IPS DF 6.9 (cell line): ENCODE measurements at regions not wholly inside any gene's neighbourhood (a gene's known extent, or its start where the extent isn't known, plus 50 kb on each side); places are given as distances from the start of the nearest gene placed in this dataset.

Experiments
- DNase-seq: peaks from one replicate; pipeline ENCODE4 v3.0.0-alpha.2; 2013; ENCODE audit warnings: low read depth, low spot score
- H3K27ac ChIP-seq: one replicate; pipeline ENCODE4 v1.5.1; 2013; ENCODE audit warnings: low read length, control low read depth
- H3K27me3 ChIP-seq: 2 replicates; pipeline ENCODE4 v1.6.1; 2013; ENCODE audit warnings: mild to moderate bottlenecking, low read length; ENCODE audit not compliant: control insufficient read depth, insufficient read depth
- H3K36me3 ChIP-seq: 2 replicates; pipeline ENCODE4 v1.6.1; 2013; ENCODE audit warnings: low read length; ENCODE audit not compliant: control insufficient read depth, insufficient read depth
- H3K4me1 ChIP-seq: 2 replicates; pipeline ENCODE4 v1.6.1; 2013; ENCODE audit warnings: low read length; ENCODE audit not compliant: control insufficient read depth, insufficient read depth
- H3K4me3 ChIP-seq: 2 replicates; pipeline ENCODE4 v1.5.1; 2013; ENCODE audit warnings: mild to moderate bottlenecking, low read length
- H3K9me3 ChIP-seq: 2 replicates; pipeline ENCODE4 v1.6.1; 2013; ENCODE audit warnings: low read length, inconsistent platforms; ENCODE audit not compliant: control insufficient read depth, insufficient read depth
- WGBS: extraction: QIAGEN DNeasy Blood & Tissue Kit; methylation state at CpG from one replicate; pipeline ENCODE4 v1.1.7; 2013; ENCODE audit warnings: mixed read lengths, missing lambda C conversion rate; ENCODE audit not compliant: insufficient read length, insufficient coverage; 5-methylcytosine and 5-hydroxymethylcytosine counted together

GRCh38 chr18:6605115-6605869 is 124.2 kb upstream of the ARHGAP28 start:
- no peak overlapping the region for H3K4me3 ChIP-seq
- H3K9me3 ChIP-seq: no peaks in the 10 kb centered on the region
- H3K27me3 ChIP-seq: no peaks in the 10 kb centered on the region
- no peaks in the 10 kb centered on the region for H3K4me1 ChIP-seq
- H3K27ac ChIP-seq: no peak overlapping the region
- DNase-seq: no peak
- no CpG with 5 or more reads among the region's 6 CpGs for WGBS
- no peaks in the 10 kb centered on the region for H3K36me3 ChIP-seq

- WGBS: no CpG with 5 or more reads among the region's 4 CpGs
- no peaks in the 10 kb centered on the region for H3K27me3 ChIP-seq
- H3K9me3 ChIP-seq: no peaks in the 10 kb centered on the region
- H3K4me3 ChIP-seq: no peak overlapping the region
- no peak for DNase-seq
- H3K4me1 ChIP-seq: no peaks in the 10 kb centered on the region
- no peak overlapping the region for H3K27ac ChIP-seq
- H3K36me3 ChIP-seq: no peaks in the 10 kb centered on the region
These were observed 123.0 kb upstream of the ARHGAP28 start for GRCh38 chr18:6606411-6607085.

- Histone ChIP-seq H3K27ac (no peak overlapping the region), H3K9me3 (no peaks in the 10 kb centered on the region), H3K4me1 (no peaks in the 10 kb centered on the region), H3K4me3 (no peak overlapping the region), H3K27me3 (no peaks in the 10 kb centered on the region), H3K36me3 (no peaks in the 10 kb centered on the region)
- DNase-seq: no peak
- WGBS: no CpG with 5 or more reads among the region's 6 CpGs
These were observed 122.2 kb upstream of the ARHGAP28 start for GRCh38 chr18:6607343-6607742.

- Histone ChIP-seq H3K36me3 (no peaks in the 10 kb centered on the region), H3K4me3 (no peak overlapping the region), H3K27me3 (no peaks in the 10 kb centered on the region), H3K9me3 (no peaks in the 10 kb centered on the region; the same call in 1 of the 2 replicates), H3K4me1 (no peaks in the 10 kb centered on the region), H3K27ac (no peak overlapping the region)
- no CpG with 5 or more reads among the region's 7 CpGs for WGBS
- DNase-seq: no peak
These were observed 119.8 kb upstream of the ARHGAP28 start for GRCh38 chr18:6609666-6610264.

GRCh38 chr18:6610466-6610865 is 119.0 kb upstream of the ARHGAP28 start:
- no peaks in the 10 kb centered on the region; the same call in 1 of the 2 replicates for H3K9me3 ChIP-seq
- H3K4me3 ChIP-seq: no peak overlapping the region
- no peaks in the 10 kb centered on the region for H3K4me1 ChIP-seq
- H3K36me3 ChIP-seq: no peaks in the 10 kb centered on the region
- no peak overlapping the region for H3K27ac ChIP-seq
- no CpG with 5 or more reads among the region's 3 CpGs for WGBS
- no peaks in the 10 kb centered on the region for H3K27me3 ChIP-seq
- no peak for DNase-seq

- DNase-seq: peak; percentile 33
- WGBS: no CpG with 5 or more reads among the region's 1 CpG
- Histone ChIP-seq H3K36me3 (no peaks in the 10 kb centered on the region), H3K27me3 (no peaks in the 10 kb centered on the region), H3K4me3 (no peak overlapping the region), H3K4me1 (no peaks in the 10 kb centered on the region), H3K9me3 (no peaks in the 10 kb centered on the region; the same call in 1 of the 2 replicates), H3K27ac (no peak overlapping the region)
These were observed 115.9 kb upstream of the ARHGAP28 start for GRCh38 chr18:6613581-6613980.

- Histone ChIP-seq H3K27me3 (no peaks in the 10 kb centered on the region), H3K36me3 (no peaks in the 10 kb centered on the region), H3K27ac (no peak overlapping the region), H3K4me1 (no peaks in the 10 kb centered on the region), H3K4me3 (no peak overlapping the region), H3K9me3 (no peaks in the 10 kb centered on the region; the same call in 1 of the 2 replicates)
- no peak for DNase-seq
- WGBS: no CpG with 5 or more reads among the region's 4 CpGs
These were observed 114.6 kb upstream of the ARHGAP28 start for GRCh38 chr18:6614952-6615351.

GRCh38 chr18:6616981-6617380 is 112.5 kb upstream of the ARHGAP28 start:
- WGBS: no CpG with 5 or more reads among the region's 4 CpGs
- DNase-seq: no peak

GRCh38 chr18:6621437-6621836 is 108.1 kb upstream of the ARHGAP28 start:
- no peaks in the 10 kb centered on the region for H3K9me3 ChIP-seq
- whole genome bisulfite sequencing: no CpG with 5 or more reads among the region's 4 CpGs
- H3K4me1 ChIP-seq: no peaks in the 10 kb centered on the region
- no peak for DNase-seq
- H3K27me3 ChIP-seq: no peaks in the 10 kb centered on the region
- H3K36me3 ChIP-seq: no peaks in the 10 kb centered on the region
- H3K4me3 ChIP-seq: no peak overlapping the region
- H3K27ac ChIP-seq: no peak overlapping the region

More at GRCh38 chr18:6616981-6617380, 112.5 kb upstream of the ARHGAP28 start:
- H3K9me3 ChIP-seq: no peaks in the 10 kb centered on the region; the same call in 1 of the 2 replicates
- no peak overlapping the region for H3K4me3 ChIP-seq
- H3K36me3 ChIP-seq: no peaks in the 10 kb centered on the region
- no peaks in the 10 kb centered on the region for H3K4me1 ChIP-seq
- no peaks in the 10 kb centered on the region for H3K27me3 ChIP-seq
- H3K27ac ChIP-seq: no peak overlapping the region

- no peak for DNase-seq
- no peaks in the 10 kb centered on the region for H3K4me1 ChIP-seq
These were observed 106.2 kb upstream of the ARHGAP28 start for GRCh38 chr18:6623278-6623677.

More at GRCh38 chr18:6623278-6623677, 106.2 kb upstream of the ARHGAP28 start:
- Histone ChIP-seq H3K27me3 (no peaks in the 10 kb centered on the region), H3K36me3 (no peaks in the 10 kb centered on the region), H3K27ac (no peak overlapping the region), H3K9me3 (no peaks in the 10 kb centered on the region), H3K4me3 (no peak overlapping the region)
- no CpG with 5 or more reads among the region's 2 CpGs for WGBS
